HFFc6 (cell line): ENCODE measurements at regions not wholly inside any gene's neighbourhood (a gene's known extent, or its start where the extent isn't known, plus 50 kb on each side); places are given as distances from the start of the nearest gene placed in this dataset.

Source experiments
- DNase-seq: peaks from one replicate; pipeline ENCODE4 v3.0.0-alpha.2; 2018
- H3K27ac Mint-ChIP-seq: 2 replicates; pipeline ENCODE4 v1.8.0; 2020; ENCODE audit warnings: mild to moderate bottlenecking, mixed read lengths
- H3K27me3 Mint-ChIP-seq: 2 replicates; pipeline ENCODE4 v1.8.0; 2021; ENCODE audit warnings: mild to moderate bottlenecking, moderate library complexity, mixed read lengths; ENCODE audit not compliant: insufficient read depth
- H3K36me3 Mint-ChIP-seq: 2 replicates; pipeline ENCODE4 v1.8.0; 2021; ENCODE audit warnings: low read depth, mixed read lengths
- H3K4me1 Mint-ChIP-seq: 2 replicates; pipeline ENCODE4 v1.8.0; 2020; ENCODE audit warnings: low read depth, mixed read lengths
- H3K4me3 Mint-ChIP-seq: 2 replicates; pipeline ENCODE4 v1.8.0; 2020; ENCODE audit warnings: mild to moderate bottlenecking, moderate library complexity, mixed read lengths
- H3K9me3 Mint-ChIP-seq: 2 replicates; pipeline ENCODE4 v1.8.0; 2020; ENCODE audit warnings: mild to moderate bottlenecking, mixed read lengths
- CTCF ChIP-seq: fragments of 200-600 bp; sonication (generic); IDR thresholded peaks from 2 replicates; pipeline ENCODE4 v1.5.0; 2021; ENCODE audit warnings: antibody characterized with exemption, mild to moderate bottlenecking

DNA sequence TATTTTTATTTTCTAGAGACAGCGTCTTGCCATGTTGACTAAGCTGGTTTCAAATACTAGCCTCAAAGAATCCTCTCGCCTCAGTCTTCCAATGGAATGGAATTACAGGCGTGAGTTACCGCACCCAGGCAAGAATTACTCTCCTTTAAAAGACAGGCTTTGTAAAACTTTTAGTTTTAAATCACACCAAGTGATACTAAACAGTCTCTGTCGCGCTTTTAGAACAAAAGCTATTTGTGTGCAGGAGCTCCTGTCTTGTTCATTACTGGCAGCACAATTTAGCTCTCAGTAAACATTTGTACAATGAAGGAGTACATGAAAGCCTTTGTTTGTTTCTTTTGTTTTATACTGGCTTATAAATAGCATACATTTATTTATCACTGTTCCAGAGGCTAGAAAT, 1719.2 kb upstream of the PIK3C3 start:
- TF ChIP-seq CTCF, result no peak
- Mint-ChIP-seq H3K9me3 (peaks cover 12% of the 10 kb centered on the region), H3K4me1 (no peaks in the 10 kb centered on the region), H3K36me3 (no peaks in the 10 kb centered on the region), H3K27me3 (no peaks in the 10 kb centered on the region), H3K27ac (no peak overlapping the region), H3K4me3 (no peak overlapping the region)
- no peak for DNase-seq

- no peak overlapping the region for H3K4me3 Mint-ChIP-seq
- H3K4me1 Mint-ChIP-seq, result no peaks in the 10 kb centered on the region
- no peak overlapping the region for H3K27ac Mint-ChIP-seq
- H3K27me3 Mint-ChIP-seq, result no peaks in the 10 kb centered on the region
- peaks cover 11% of the 10 kb centered on the region for H3K9me3 Mint-ChIP-seq
- DNase-seq, result no peak
- TF ChIP-seq CTCF, result no peak
- H3K36me3 Mint-ChIP-seq, result no peaks in the 10 kb centered on the region
Measured at GRCh38 chr18:40235323-40235722, 1719.7 kb upstream of the PIK3C3 start.

DNA sequence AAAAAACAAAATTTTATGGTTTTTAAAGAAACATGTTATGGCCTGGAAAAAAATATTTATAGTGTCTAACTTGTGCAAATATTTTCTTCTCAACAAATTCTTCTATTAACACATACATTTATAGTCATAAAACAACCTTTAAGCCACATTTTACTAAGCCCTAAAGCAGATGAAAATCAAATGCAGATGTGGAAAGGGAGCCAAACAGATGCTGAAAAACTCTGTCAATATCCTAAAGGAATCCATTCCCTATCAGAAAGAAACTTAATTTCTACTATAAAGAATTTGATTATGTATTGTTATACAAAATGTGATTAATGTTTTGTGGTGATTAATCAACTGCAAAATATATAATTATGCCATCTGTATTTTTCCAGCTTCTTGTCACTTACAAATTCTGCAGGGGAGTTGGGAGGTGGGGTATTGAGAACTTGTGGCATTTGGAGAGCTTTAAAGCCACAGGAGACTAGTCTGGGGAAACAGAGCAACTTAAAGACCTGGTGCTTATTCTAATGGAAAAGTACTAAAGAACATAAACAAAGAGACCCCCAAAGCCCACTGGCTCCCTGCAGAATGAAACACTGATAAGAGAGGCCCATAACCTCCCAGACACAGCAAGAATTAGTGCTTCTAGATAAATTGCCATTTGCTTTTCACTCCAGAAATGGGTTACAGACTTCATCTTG, 1721.0 kb upstream of the PIK3C3 start:
- DNase-seq, result no peak
- H3K4me3 Mint-ChIP-seq, result no peak overlapping the region
- no peak overlapping the region for H3K27ac Mint-ChIP-seq
- no peaks in the 10 kb centered on the region for H3K4me1 Mint-ChIP-seq
- no peak for TF ChIP-seq CTCF
- peaks cover 5% of the 10 kb centered on the region for H3K9me3 Mint-ChIP-seq
- H3K36me3 Mint-ChIP-seq, result no peaks in the 10 kb centered on the region
- no peaks in the 10 kb centered on the region for H3K27me3 Mint-ChIP-seq

GRCh38 chr18:40222776-40223175, 1732.3 kb upstream of the PIK3C3 start:
- Mint-ChIP-seq H3K9me3 (peaks cover 11% of the 10 kb centered on the region), H3K27me3 (no peaks in the 10 kb centered on the region), H3K36me3 (no peaks in the 10 kb centered on the region), H3K4me1 (no peaks in the 10 kb centered on the region), H3K27ac (no peak overlapping the region), H3K4me3 (no peak overlapping the region)
- no peak for DNase-seq
- no peak for TF ChIP-seq CTCF

GRCh38 chr18:40216856-40217255, 1738.2 kb upstream of the PIK3C3 start:
- TF ChIP-seq CTCF, result no peak
- Mint-ChIP-seq H3K27me3 (no peaks in the 10 kb centered on the region; the same call in 1 of the 2 replicates), H3K9me3 (peaks cover 10% of the 10 kb centered on the region), H3K4me3 (no peak overlapping the region), H3K4me1 (no peaks in the 10 kb centered on the region), H3K36me3 (no peaks in the 10 kb centered on the region), H3K27ac (no peak overlapping the region)
- no peak for DNase-seq
